ENCODE measurements at regions not wholly inside any gene's neighbourhood (a gene's known extent, or its start where the extent isn't known, plus 50 kb on each side); places are given as distances from the start of the nearest gene placed in this dataset.

DNA sequence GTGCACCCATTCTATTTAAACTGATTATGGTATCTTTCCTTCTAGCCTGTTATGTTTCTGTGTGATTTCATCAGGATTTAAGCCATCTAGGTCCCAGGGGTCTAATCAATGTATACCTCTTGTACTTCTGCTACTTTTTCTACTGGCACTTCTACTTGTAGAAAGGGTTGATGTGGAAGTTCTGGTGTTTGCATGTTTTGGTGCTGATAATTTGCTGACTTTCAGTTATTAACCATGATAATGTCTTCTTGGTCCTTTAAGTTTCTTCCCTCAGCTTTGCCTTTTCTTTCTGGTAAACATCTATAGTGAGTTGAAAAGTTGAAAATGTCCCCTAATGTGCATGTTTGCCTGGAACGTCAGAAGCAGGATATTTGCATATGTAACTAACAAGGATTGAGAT, 390.6 kb upstream of the MAP3K7 start:
- TF ChIP-seq, protein P1, sequence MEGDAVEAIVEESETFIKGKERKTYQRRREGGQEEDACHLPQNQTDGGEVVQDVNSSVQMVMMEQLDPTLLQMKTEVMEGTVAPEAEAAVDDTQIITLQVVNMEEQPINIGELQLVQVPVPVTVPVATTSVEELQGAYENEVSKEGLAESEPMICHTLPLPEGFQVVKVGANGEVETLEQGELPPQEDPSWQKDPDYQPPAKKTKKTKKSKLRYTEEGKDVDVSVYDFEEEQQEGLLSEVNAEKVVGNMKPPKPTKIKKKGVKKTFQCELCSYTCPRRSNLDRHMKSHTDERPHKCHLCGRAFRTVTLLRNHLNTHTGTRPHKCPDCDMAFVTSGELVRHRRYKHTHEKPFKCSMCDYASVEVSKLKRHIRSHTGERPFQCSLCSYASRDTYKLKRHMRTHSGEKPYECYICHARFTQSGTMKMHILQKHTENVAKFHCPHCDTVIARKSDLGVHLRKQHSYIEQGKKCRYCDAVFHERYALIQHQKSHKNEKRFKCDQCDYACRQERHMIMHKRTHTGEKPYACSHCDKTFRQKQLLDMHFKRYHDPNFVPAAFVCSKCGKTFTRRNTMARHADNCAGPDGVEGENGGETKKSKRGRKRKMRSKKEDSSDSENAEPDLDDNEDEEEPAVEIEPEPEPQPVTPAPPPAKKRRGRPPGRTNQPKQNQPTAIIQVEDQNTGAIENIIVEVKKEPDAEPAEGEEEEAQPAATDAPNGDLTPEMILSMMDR (IDR thresholded peaks at IDR 0.05; ENCODE audit: borderline replicate concordance, insufficient read depth, low read depth, low read length): no peak
- H3K4me3 ChIP-seq (ENCODE audit: low read depth, low read length): no peak overlapping the region

DNA sequence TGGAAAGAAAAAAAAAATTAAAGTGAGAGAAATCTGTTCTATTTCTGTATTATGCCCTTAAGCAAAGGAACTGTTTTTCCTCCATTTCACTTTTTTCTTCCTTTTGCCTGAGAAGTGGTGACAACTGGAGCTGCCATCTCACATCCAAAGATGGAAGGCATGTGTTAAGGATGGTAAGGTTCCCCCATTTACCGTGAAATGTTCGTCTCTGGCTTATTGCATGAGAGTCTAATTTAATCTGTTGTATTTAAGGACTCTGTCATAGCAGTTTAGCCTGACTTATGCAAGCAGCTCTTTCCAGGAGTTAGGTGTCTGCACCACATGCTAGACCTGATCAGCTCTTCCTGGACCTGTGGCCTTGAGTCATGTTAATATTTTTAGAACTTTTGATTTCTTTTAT, 389.5 kb upstream of the MAP3K7 start:
- H3K4me3 ChIP-seq (ENCODE audit: low read depth, low read length): no peak overlapping the region
- TF ChIP-seq, protein P1 (IDR thresholded peaks at IDR 0.05; ENCODE audit: borderline replicate concordance, insufficient read depth, low read depth, low read length): no peak

DNA sequence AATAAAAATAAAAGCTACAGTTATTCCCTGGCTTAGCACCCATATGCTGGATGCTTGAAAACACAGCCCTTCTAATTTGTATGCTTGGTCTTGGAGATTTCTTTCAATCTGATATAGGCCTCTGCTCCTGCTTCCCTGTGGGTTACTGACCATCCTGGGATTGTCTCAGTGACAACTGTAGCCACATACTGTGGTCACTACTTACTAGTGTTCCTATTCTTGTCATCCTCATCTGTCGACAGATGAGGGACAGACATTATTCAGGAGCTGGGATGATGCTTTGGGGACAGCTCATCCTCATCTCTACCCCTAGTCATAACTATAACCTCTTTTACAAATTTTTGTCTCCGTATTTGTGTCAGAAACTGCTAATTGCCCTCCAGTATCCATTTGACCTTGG, 388.9 kb upstream of the MAP3K7 start:
- TF ChIP-seq, protein P1 (IDR thresholded peaks at IDR 0.05; ENCODE audit: borderline replicate concordance, insufficient read depth, low read depth, low read length): no peak
- no peak overlapping the region for H3K4me3 ChIP-seq (ENCODE audit: low read depth, low read length)

DNA sequence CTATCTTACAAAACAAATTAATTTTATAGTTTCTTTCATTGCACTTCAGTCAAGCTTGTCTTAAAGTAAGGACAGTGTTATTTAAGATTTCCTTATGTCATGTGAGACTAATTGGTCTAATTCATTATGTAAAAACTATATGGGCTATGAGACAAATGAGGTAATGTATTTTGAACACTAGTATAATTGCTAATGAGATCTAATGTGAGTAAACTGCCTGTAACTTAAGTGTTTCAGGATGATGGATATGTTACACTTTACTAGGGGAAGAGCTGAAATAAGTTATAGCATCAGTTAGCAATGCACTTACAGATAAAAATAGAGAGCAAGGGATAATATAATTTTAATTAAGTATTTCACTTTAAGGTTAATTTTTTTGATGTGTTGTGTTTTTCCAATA, 386.3 kb upstream of the MAP3K7 start:
- TF ChIP-seq, protein P1 (IDR thresholded peaks at IDR 0.05; ENCODE audit: borderline replicate concordance, insufficient read depth, low read depth, low read length): no peak
- H3K4me3 ChIP-seq (ENCODE audit: low read depth, low read length): no peak overlapping the region

DNA sequence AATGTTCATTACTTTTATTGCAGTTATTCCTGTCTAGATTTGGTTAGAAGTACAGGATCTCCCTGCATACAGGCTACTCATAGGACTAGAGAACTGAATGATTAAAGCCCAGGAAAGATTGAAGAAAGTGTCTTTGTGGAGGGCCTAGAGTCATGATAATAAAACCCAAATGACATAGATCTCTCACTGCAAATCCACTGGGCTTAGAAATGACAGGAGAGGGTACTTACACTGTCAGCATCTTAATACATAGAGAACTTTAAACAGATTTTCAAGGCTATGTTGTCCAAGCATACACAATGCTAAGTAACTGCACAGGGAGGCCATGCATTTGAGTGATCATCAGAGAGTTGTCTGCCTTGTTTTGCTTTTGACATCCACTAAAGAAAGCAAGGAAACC, 383.8 kb upstream of the MAP3K7 start:
- H3K4me3 ChIP-seq (ENCODE audit: low read depth, low read length): no peak overlapping the region
- TF ChIP-seq, protein P1 (IDR thresholded peaks at IDR 0.05; ENCODE audit: borderline replicate concordance, insufficient read depth, low read depth, low read length): no peak

DNA sequence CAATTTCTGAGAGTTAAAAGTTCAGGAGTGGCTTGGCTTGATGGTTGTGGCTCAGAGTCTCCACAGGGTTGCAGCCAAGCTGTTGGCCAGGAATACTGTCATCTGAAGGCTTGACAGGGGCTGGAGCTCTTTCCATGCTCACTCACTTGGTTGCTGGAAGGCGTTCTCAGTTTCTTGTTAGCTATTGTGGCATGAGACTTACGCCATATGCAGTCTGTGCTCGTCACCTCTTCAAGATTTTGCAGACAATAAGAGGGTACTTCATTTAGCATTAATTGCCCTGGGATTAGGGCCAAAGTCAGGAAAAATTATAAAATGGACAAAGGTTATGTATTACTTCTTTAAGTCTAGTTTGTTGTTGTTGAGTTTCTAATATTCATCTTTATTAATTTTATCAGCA, 380.6 kb upstream of the MAP3K7 start:
- no peak overlapping the region for H3K4me3 ChIP-seq (ENCODE audit: low read depth, low read length)
- TF ChIP-seq, protein P1 (IDR thresholded peaks at IDR 0.05; ENCODE audit: borderline replicate concordance, insufficient read depth, low read depth, low read length): no peak

DNA sequence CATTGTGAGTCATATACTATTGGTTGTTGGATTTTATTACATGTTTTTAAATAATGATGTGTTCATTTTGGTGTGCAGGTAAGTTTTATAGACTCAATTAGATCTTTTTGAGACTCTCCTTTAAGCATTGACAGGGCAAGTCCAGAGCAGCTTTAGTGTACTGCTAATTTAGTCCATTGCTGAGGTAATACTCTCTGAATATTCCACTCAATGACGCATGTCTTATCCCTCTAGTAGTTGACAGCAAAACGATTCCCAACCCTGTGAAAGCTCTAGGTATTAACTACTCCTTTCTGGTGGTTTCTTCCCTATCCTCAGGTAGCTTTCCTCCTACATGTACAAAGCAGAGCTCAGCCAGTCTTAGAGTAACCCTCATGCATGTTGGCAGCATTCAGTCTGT, 373.5 kb upstream of the MAP3K7 start:
- TF ChIP-seq, protein P1 (IDR thresholded peaks at IDR 0.05; ENCODE audit: borderline replicate concordance, insufficient read depth, low read depth, low read length): no peak
- no peak overlapping the region for H3K4me3 ChIP-seq (ENCODE audit: low read depth, low read length)

All from GM12875 (cell line).